ENCODE measurements at regions not wholly inside any gene's neighbourhood (a gene's known extent, or its start where the extent isn't known, plus 50 kb on each side); places are given as distances from the start of the nearest gene placed in this dataset.
A peak's percentile ranks its signal among the peaks of the same experiment; 100 is the strongest.
"Not testable (repeated sequence)": the region's sequence is repeated elsewhere in the genome, so short reads cannot be mapped to it uniquely, and the experiment has no call there.

DNA sequence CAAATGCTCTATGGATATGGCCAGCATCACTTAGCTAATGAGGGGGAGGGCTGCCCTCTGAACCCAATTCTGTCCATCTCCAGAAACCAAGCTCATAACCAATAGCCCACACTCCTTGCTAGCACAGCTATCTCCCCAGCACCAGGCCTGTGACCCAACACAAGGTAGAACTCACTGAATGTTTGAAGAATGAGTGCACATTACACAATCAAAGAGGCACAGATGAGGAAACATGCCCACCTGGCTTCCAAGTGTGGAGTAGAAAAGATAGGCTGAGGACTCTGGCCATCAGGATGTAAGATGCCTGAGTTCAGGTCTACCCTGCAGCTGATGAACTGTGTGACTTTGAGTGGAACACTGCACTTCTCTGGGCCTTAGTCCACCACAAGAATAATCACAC, 268.4 kb downstream of the BCL11B start:
- no peak for DNase-seq

DNA sequence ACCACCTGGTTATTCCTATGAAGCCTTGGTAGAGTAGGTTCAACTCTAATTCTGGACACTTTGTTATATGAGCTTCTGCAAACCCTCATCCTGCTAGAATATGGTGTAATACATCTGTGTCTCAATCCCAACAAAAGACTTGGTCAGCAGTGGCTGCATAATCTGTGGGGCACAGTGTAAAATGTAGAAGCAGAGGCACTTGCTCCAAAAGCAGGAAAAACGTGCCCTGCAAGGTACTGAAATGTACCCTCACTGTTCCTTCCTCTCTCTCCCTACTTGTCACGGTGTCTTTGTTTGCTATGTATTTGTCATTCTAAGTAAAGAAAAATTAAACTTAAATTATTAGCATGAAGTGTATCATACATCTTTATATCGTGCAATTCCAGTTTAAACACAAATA, 267.9 kb downstream of the BCL11B start:
- DNase-seq, result no peak

- DNase-seq, result no peak
Observed at GRCh38 chr14:99006276-99006675, 265.7 kb downstream of the BCL11B start.

DNA sequence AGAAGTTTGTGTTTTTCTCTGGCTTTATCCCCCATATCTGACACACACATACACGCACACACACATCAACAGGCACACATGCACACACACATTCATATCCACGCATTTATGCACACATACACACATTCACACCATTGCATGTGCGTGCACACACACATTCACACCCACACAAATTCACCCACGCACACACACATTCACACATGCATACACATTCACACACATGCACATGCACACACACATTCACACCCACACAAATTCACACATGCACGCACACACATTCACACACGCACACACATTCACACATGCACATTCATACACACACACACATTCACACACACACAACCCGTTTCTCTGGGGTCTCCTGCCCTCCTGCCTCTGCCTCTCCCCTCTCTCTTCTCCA, 264.2 kb downstream of the BCL11B start:
- no peak for DNase-seq

GRCh38 chr14:99009871-99010270, 262.1 kb downstream of the BCL11B start:
- no peak for DNase-seq

- no peak for DNase-seq
Observed at GRCh38 chr14:99011385-99011784, 260.6 kb downstream of the BCL11B start.

- DNase-seq, result no peak
Observed at GRCh38 chr14:99012703-99013102, 259.3 kb downstream of the BCL11B start.

DNA sequence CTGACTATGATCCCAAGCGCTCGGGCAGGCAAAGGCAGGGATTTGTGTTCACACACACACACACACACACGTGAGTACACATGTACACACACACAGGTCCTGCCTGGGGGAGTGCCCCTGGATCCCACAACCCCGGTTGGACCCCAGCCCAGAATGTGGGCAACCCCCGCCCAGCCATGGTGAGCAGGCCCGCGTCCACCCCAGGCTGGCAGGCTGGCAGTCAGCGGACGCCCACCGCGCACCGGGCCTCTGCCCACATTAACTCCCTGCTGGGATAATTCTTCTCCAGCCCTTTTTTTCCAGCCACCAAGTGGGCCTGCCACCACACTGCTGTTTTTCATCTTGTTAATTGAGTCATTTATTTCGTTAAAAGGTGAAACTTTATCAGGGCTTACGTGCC, 256.2 kb downstream of the BCL11B start:
- DNase-seq, result no peak

- DNase-seq, result no peak
Observed at GRCh38 chr14:99023371-99023770, 248.6 kb downstream of the BCL11B start.

DNA sequence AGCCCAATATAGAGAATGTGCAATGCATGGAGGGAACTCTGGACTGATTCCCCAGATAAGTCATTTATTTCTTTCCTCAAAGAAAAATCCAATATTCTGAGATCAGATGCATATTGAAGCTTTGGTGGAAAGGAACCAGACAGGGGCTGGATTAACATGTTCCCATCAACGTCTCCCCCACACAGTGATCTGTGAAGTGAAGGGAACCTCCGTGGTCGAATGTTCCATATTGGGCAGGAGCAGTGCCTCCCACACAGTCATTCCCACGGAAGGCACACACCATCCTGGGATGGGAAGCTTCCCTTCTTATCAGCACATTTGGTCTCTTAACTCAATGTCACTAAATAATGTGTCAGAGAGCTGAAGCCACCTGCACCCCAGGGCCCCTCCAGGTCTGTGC, 247.1 kb downstream of the BCL11B start:
- DNase-seq, result no peak

GRCh38 chr14:99025418-99025817, 246.6 kb downstream of the BCL11B start:
- DNase-seq, result no peak

DNA sequence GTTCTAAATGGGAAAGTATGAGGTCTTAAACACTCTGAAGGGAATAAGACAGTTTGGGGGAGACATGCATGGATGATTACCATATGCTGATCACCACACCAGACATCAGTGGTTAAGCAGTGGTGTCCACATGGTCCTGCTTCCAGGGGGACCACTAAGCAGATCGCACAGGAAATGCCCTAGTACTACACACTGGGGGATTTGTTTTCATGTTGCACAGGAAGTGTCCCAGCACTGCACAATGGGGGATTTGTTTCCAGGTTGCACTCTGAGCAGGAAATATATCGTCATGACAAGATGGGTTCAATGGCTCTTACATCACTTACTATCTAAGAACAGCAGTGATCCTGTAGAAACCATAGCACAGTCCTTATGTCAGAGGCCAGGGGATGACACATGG, 245.5 kb downstream of the BCL11B start:
- DNase-seq, result peak in 1 of 2 donors; percentile 7

DNA sequence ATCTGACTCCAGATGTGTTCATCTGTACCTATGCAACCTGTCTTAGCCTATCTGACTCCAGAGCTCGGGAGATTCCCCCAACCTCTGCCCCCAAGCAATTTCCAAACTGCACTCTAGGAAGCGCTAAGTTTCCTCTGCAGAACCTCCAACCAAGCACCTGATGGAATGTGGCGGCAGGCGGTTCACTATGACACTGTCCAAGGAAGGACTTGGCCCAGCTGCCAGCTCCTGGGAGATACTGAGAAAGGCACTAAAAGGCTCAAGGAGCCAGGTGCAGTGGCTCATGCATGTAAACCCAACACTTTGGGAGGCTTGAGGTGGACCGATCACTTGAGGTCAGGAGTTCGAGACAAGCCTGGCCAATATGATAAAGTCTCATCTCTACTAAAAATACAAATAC, 244.0 kb downstream of the BCL11B start:
- DNase-seq, result no peak

DNA sequence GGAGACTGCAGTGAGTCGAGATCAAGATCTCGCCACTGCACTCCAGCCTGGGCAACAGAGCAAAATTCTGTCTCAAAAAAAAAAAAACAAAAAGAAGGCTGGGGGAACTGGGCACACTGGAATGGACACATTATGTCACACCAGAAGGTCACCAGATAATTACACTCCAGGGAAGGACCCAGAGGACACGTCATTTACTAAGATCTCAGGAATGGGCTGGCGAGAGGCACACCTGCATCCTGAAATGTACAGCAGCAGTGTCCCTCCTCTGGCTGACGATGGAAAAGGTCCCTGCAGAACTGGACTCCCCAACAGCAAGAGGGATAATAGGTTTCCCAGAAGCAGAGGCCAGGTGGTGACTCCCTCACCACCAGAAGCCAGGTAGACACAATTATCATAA, 243.5 kb downstream of the BCL11B start:
- DNase-seq, result no peak

GRCh38 chr14:99029145-99029915, 242.7 kb downstream of the BCL11B start:
- DNase-seq, result no peak

DNA sequence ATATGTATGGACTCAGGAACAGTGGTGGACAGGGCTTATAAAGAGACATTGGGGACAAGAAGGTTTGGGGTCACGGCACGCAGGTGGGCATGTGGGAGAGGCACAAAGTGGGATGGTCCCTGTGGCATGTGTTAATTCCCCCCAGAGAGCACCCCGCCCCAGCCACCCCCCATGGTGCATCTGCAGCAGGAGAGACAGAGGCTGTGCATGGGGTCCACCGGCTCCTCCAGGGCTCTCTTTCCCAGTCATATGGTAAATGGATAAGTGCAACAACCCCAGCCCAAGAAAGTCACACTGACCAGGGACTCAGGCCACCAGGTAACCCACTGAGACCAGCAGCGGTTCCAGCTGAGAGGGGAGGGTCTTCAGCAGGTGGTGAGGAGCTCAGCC, 242.1 kb downstream of the BCL11B start:
- DNase-seq, result no peak

- DNase-seq, result no peak
Observed at GRCh38 chr14:99030454-99030853, 241.5 kb downstream of the BCL11B start.

- no peak for DNase-seq
Observed at GRCh38 chr14:99032759-99033158, 239.2 kb downstream of the BCL11B start.

GRCh38 chr14:99033951-99034350, 238.0 kb downstream of the BCL11B start:
- no peak for DNase-seq

GRCh38 chr14:99034711-99035171, 237.3 kb downstream of the BCL11B start:
- no peak for DNase-seq

GRCh38 chr14:99035268-99035667, 236.7 kb downstream of the BCL11B start:
- DNase-seq, result no peak

DNA sequence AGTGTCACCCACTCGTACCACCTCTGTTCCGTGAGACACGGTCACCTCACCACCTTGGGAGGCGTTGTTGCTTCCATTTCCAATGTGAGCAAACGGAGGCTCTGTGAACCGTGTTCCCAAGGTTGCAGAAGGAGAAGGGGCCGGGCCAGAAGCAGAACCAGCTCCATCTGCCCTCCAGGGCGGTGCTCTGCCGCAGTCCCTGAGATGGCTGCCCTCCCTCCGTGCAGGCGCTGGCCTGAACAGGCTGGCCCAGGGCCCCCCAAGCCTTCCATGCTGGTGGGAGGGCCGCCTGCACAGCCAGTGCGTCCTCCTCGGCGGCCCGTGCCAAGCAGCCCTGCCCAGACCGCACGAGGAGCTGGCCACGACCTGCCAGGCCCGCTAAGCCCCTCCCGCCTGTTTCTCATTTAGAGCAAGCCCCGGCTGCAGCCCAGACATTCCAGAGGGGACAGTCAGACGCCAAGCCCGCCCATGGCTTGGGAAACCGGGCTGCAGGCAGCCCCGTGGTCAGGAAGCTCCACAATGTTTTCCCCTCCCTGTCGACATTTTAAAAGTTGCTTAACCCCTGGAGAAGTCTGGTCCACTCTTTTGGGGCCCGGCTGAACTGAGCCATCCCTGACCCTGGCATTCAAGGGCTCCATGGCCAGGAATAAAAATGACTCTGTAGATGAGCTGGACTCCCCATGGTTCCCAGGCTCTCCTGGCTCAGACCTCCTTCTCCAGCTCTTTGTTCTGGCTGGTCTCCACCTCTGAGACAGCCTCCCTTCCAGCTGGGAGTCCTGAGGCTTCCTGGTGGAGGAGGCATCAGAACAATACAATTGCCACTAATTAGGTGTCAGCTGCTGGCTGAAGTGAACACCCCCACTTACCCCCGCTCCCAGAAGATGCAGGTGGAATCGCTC, 236.0 kb downstream of the BCL11B start:
- no peak for DNase-seq

DNA sequence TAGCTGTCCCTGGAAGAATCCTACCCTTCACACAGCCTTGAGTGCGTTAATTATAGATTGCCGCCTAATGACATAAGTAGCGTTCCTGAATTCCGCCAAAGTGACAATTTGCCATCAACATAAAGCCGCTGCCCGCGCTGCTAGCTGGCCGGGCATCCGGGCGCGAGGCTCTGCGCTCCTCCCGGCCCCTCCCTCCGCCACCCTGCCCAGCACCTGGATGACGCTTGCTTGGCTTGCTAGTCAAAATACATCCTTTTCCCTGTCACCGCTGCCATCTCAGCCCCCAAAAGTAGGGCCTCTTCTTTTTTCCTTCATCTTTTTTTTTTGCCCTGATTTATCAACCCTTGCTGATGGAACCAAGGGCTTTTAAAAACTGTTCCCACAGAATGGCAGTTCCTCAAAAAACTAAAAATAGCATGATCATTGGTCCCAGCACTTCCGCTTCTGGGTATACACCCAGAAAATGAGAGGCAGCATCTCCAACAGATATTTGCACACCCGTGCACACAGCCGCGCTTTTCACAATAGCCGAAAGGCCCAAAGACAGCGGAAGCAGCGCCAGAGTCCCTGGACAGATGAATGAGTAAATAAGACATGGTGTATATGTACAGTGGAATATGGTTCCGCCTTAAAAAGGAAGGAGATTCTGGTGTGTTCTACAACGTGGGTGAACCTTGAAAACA, 235.2 kb downstream of the BCL11B start:
- no peak for DNase-seq

- DNase-seq, result not testable (repeated sequence)
Observed at GRCh38 chr14:99037326-99037725, 234.7 kb downstream of the BCL11B start.
